ENCODE measurements at regions not wholly inside any gene's neighbourhood (a gene's known extent, or its start where the extent isn't known, plus 50 kb on each side); places are given as distances from the start of the nearest gene placed in this dataset.
"Not testable (repeated sequence)": the region's sequence is repeated elsewhere in the genome, so short reads cannot be mapped to it uniquely, and the experiment has no call there.

- H3K4me1 ChIP-seq (ENCODE audit: control insufficient read depth, insufficient read depth, low read length, poor library complexity, severe bottlenecking); H3K27me3 ChIP-seq (replicated peaks; ENCODE audit: control insufficient read depth, insufficient read depth, low read length, poor library complexity, severe bottlenecking); H3K9me3 ChIP-seq (ENCODE audit: control insufficient read depth, low read length); H3K36me3 ChIP-seq (ENCODE audit: control insufficient read depth, insufficient read depth, low read length); H3K4me3 ChIP-seq (ENCODE audit: insufficient read depth, low read depth, low read length, poor library complexity, severe bottlenecking); DNase-seq; H3K27ac ChIP-seq (ENCODE audit: insufficient read depth, low read length, poor library complexity, severe bottlenecking): not testable (repeated sequence)
These were observed 58.5 kb upstream of the SCAF4 start for GRCh38 chr21:31790420-31790819.

- no peak overlapping the region for H3K4me3 ChIP-seq (ENCODE audit: insufficient read depth, low read depth, low read length, poor library complexity, severe bottlenecking)
- no peaks in the 10 kb centered on the region for H3K9me3 ChIP-seq (ENCODE audit: control insufficient read depth, low read length)
- H3K27ac ChIP-seq (ENCODE audit: insufficient read depth, low read length, poor library complexity, severe bottlenecking), result no peak overlapping the region
- H3K4me1 ChIP-seq (ENCODE audit: control insufficient read depth, insufficient read depth, low read length, poor library complexity, severe bottlenecking), result no peaks in the 10 kb centered on the region
- DNase-seq, result no peak
- no peaks in the 10 kb centered on the region for H3K36me3 ChIP-seq (ENCODE audit: control insufficient read depth, insufficient read depth, low read length)
- peaks cover 3% of the 10 kb centered on the region for H3K27me3 ChIP-seq (replicated peaks; ENCODE audit: control insufficient read depth, insufficient read depth, low read length, poor library complexity, severe bottlenecking)
These were observed 56.7 kb upstream of the SCAF4 start for GRCh38 chr21:31788581-31788980.

- H3K27me3 ChIP-seq (replicated peaks; ENCODE audit: control insufficient read depth, insufficient read depth, low read length, poor library complexity, severe bottlenecking); H3K4me1 ChIP-seq (ENCODE audit: control insufficient read depth, insufficient read depth, low read length, poor library complexity, severe bottlenecking); H3K27ac ChIP-seq (ENCODE audit: insufficient read depth, low read length, poor library complexity, severe bottlenecking); H3K36me3 ChIP-seq (ENCODE audit: control insufficient read depth, insufficient read depth, low read length); DNase-seq; H3K9me3 ChIP-seq (ENCODE audit: control insufficient read depth, low read length); H3K4me3 ChIP-seq (ENCODE audit: insufficient read depth, low read depth, low read length, poor library complexity, severe bottlenecking): not testable (repeated sequence)
These were observed 55.8 kb upstream of the SCAF4 start for GRCh38 chr21:31787691-31788090.

GRCh38 chr21:31786164-31786920 lies 54.4 kb upstream of the SCAF4 start:
- H3K4me1 ChIP-seq (ENCODE audit: control insufficient read depth, insufficient read depth, low read length, poor library complexity, severe bottlenecking), result no peaks in the 10 kb centered on the region
- no peaks in the 10 kb centered on the region for H3K9me3 ChIP-seq (ENCODE audit: control insufficient read depth, low read length)
- no peaks in the 10 kb centered on the region for H3K27me3 ChIP-seq (replicated peaks; ENCODE audit: control insufficient read depth, insufficient read depth, low read length, poor library complexity, severe bottlenecking)
- no peak overlapping the region for H3K4me3 ChIP-seq (ENCODE audit: insufficient read depth, low read depth, low read length, poor library complexity, severe bottlenecking)
- no peak overlapping the region for H3K27ac ChIP-seq (ENCODE audit: insufficient read depth, low read length, poor library complexity, severe bottlenecking)
- no peaks in the 10 kb centered on the region for H3K36me3 ChIP-seq (ENCODE audit: control insufficient read depth, insufficient read depth, low read length)
- no peak for DNase-seq

- not testable (repeated sequence) for H3K36me3 ChIP-seq (ENCODE audit: control insufficient read depth, insufficient read depth, low read length); H3K4me1 ChIP-seq (ENCODE audit: control insufficient read depth, insufficient read depth, low read length, poor library complexity, severe bottlenecking); H3K4me3 ChIP-seq (ENCODE audit: insufficient read depth, low read depth, low read length, poor library complexity, severe bottlenecking); H3K27ac ChIP-seq (ENCODE audit: insufficient read depth, low read length, poor library complexity, severe bottlenecking); H3K27me3 ChIP-seq (replicated peaks; ENCODE audit: control insufficient read depth, insufficient read depth, low read length, poor library complexity, severe bottlenecking); H3K9me3 ChIP-seq (ENCODE audit: control insufficient read depth, low read length)
- DNase-seq, result peak in 1 of 3 donors; percentile 11
These were observed 53.6 kb upstream of the SCAF4 start for GRCh38 chr21:31785237-31786163.

- H3K27ac ChIP-seq (ENCODE audit: insufficient read depth, low read length, poor library complexity, severe bottlenecking), result no peak overlapping the region
- H3K27me3 ChIP-seq (replicated peaks; ENCODE audit: control insufficient read depth, insufficient read depth, low read length, poor library complexity, severe bottlenecking), result no peaks in the 10 kb centered on the region
- H3K36me3 ChIP-seq (ENCODE audit: control insufficient read depth, insufficient read depth, low read length), result no peaks in the 10 kb centered on the region
- no peaks in the 10 kb centered on the region for H3K4me1 ChIP-seq (ENCODE audit: control insufficient read depth, insufficient read depth, low read length, poor library complexity, severe bottlenecking)
- no peaks in the 10 kb centered on the region for H3K9me3 ChIP-seq (ENCODE audit: control insufficient read depth, low read length)
- no peak for DNase-seq
- H3K4me3 ChIP-seq (ENCODE audit: insufficient read depth, low read depth, low read length, poor library complexity, severe bottlenecking), result no peak overlapping the region
These were observed 49.8 kb upstream of the SCAF4 start for GRCh38 chr21:31781737-31782136.
